PC-9 (cell line): ENCODE measurements at regions not wholly inside any gene's neighbourhood (a gene's known extent, or its start where the extent isn't known, plus 50 kb on each side); places are given as distances from the start of the nearest gene placed in this dataset.

Experiments
- BruUV-seq: library from RNA; stranded (reverse); fragments of 400-500 nt; replicated peaks from 2 replicates; lab custom pipeline; 2021; lab: Mats Ljungman, UMichigan
- CTCF ChIA-PET: fragments of 300-600 bp; sonication (Branson Sonifier 250); formaldehyde crosslinking; loops from one replicate; lab custom pipeline; 2022; ENCODE audit warnings: antibody characterized with exemption; lab: Charles Lee
- POLR2A ChIA-PET: fragments of 300-600 bp; sonication (Branson Sonifier 250); formaldehyde crosslinking; loops from one replicate; lab custom pipeline; 2022; ENCODE audit warnings: antibody characterized with exemption; ENCODE audit not compliant: unreplicated experiment; lab: Charles Lee
- DNase-seq, 2 experiments: peaks; one replicate each; pipeline versions ENCODE4 v3.0.0 to v3.0.0-alpha.2; 2015 to 2022; ENCODE audit warnings: mixed read lengths in 1 of 2
- H2AFZ ChIP-seq: fragments of 200-600 bp; sonication (generic); 2 replicates; pipeline ENCODE4 v1.8.1; 2017; ENCODE audit warnings: antibody characterized with exemption
- H3F3A ChIP-seq: fragments of 200-600 bp; sonication (generic); 2 replicates; pipeline ENCODE4 v1.8.1; 2017; ENCODE audit warnings: antibody characterized with exemption, mild to moderate bottlenecking, low read depth; ENCODE audit not compliant: insufficient read depth
- H3K27ac ChIP-seq: fragments of 200-600 bp; sonication (generic); 2 replicates; pipeline ENCODE4 v1.6.1; 2016; ENCODE audit warnings: mixed run types
- H3K27me3 ChIP-seq: fragments of 200-600 bp; sonication (generic); 2 replicates; pipeline ENCODE4 v1.6.1; 2016; ENCODE audit warnings: low read depth, mixed run types; ENCODE audit not compliant: insufficient read depth
- H3K36me3 ChIP-seq: fragments of 200-600 bp; sonication (generic); 2 replicates; pipeline ENCODE4 v1.6.1; 2016; ENCODE audit warnings: low read depth, mixed run types
- H3K4me1 ChIP-seq: fragments of 200-600 bp; sonication (generic); replicated peaks from 2 replicates; pipeline ENCODE4 v1.6.1; 2016; ENCODE audit warnings: mixed run types; ENCODE audit not compliant: insufficient read depth
- H3K4me2 ChIP-seq: fragments of 200-600 bp; sonication (generic); 2 replicates; pipeline ENCODE4 v1.6.1; 2017; ENCODE audit warnings: mixed run types
- H3K4me3 ChIP-seq: fragments of 200-600 bp; sonication (generic); 2 replicates; pipeline ENCODE4 v1.6.1; 2016; ENCODE audit warnings: mixed run types
- H3K79me2 ChIP-seq: fragments of 200-600 bp; sonication (generic); 2 replicates; pipeline ENCODE4 v1.6.1; 2017; ENCODE audit warnings: low read depth, mixed run types
- H3K9me2 ChIP-seq: fragments of 200-600 bp; sonication (generic); 2 replicates; pipeline ENCODE4 v1.8.1; 2017; ENCODE audit warnings: mild to moderate bottlenecking; ENCODE audit not compliant: insufficient read depth
- H3K9me3 ChIP-seq: fragments of 200-600 bp; sonication (generic); 2 replicates; pipeline ENCODE4 v1.8.1; 2016; ENCODE audit warnings: low read depth; ENCODE audit not compliant: insufficient read depth
- H4K20me1 ChIP-seq: fragments of 200-600 bp; sonication (generic); 2 replicates; pipeline ENCODE4 v1.8.1; 2017; ENCODE audit not compliant: insufficient read depth
- CTCF ChIP-seq: fragments of 200-600 bp; sonication (generic); conservative IDR thresholded peaks from 2 replicates; pipeline ENCODE4 v1.6.1; 2017; ENCODE audit warnings: mixed run types, antibody characterized with exemption, mild to moderate bottlenecking, moderate library complexity
- EZH2 ChIP-seq: fragments of 200-600 bp; sonication (generic); IDR thresholded peaks from 2 replicates; pipeline ENCODE4 v1.8.0; 2017; ENCODE audit warnings: antibody characterized with exemption, low read depth
- intact Hi-C: fragments of 100-400 bp; cut with micrococcal nuclease; formaldehyde crosslinking; loops from one replicate; pipeline ENCODE4 v1.10.0; 2022; ENCODE audit not compliant: unreplicated experiment

GRCh38 chr22:27454807-27455450, 346.6 kb downstream of the MN1 start:
- H3K36me3 ChIP-seq = no peaks in the 10 kb centered on the region
- CTCF ChIA-PET = no interaction called here
- H3K27ac ChIP-seq = no peak overlapping the region
- TF ChIP-seq EZH2 (no peak), CTCF (no peak)
- H3F3A ChIP-seq = 0 out of 2 replicates have a peak, but pooled peaks cover 13% of the 10 kb centered on the region
- no peak overlapping the region for H2AFZ ChIP-seq
- H3K4me2 ChIP-seq = no peak overlapping the region
- H3K9me2 ChIP-seq = no peaks in the 10 kb centered on the region
- BruUV-seq = no TSS peak
- POLR2A ChIA-PET = no interaction called here
- H3K79me2 ChIP-seq = no peaks in the 10 kb centered on the region
- peaks cover 22% of the 10 kb centered on the region for H3K4me1 ChIP-seq
- intact Hi-C loops = no loop called here
- DNase-seq = peak in 1 of 2 experiments; percentile 43
- H3K9me3 ChIP-seq = no peaks in the 10 kb centered on the region
- H3K4me3 ChIP-seq = no peak overlapping the region
- H4K20me1 ChIP-seq = no peaks in the 10 kb centered on the region
- H3K27me3 ChIP-seq = no peaks in the 10 kb centered on the region

- TF ChIP-seq CTCF = no peak
- TF ChIP-seq EZH2 = no peak
- H2AFZ ChIP-seq = no peak overlapping the region
- no peak overlapping the region for H3K4me3 ChIP-seq
- DNase-seq = peak in 1 of 2 experiments; percentile 16
- H3K9me2 ChIP-seq = no peaks in the 10 kb centered on the region
- no peaks in the 10 kb centered on the region for H3K36me3 ChIP-seq
- H3K27me3 ChIP-seq = no peaks in the 10 kb centered on the region
- BruUV-seq = no TSS peak
- 0 out of 2 replicates have a peak overlapping the region, but pooled peaks have one; percentile 76 for H3K27ac ChIP-seq
- H3K4me2 ChIP-seq = no peak overlapping the region
- no peaks in the 10 kb centered on the region for H3K79me2 ChIP-seq
- H4K20me1 ChIP-seq = no peaks in the 10 kb centered on the region
- ChIA-PET CTCF (no interaction called here), POLR2A (no interaction called here)
- intact Hi-C loops = no loop called here
- no peaks in the 10 kb centered on the region; the same call in 1 of the 2 replicates for H3K9me3 ChIP-seq
- 0 out of 2 replicates have a peak, but pooled peaks cover 13% of the 10 kb centered on the region for H3F3A ChIP-seq
- peaks cover 27% of the 10 kb centered on the region for H3K4me1 ChIP-seq
Measured at GRCh38 chr22:27455526-27455925, 346.0 kb downstream of the MN1 start.

GRCh38 chr22:27456696-27457503, 344.7 kb downstream of the MN1 start:
- Histone ChIP-seq H3F3A (peaks cover 23% of the 10 kb centered on the region), H3K36me3 (no peaks in the 10 kb centered on the region), H4K20me1 (no peaks in the 10 kb centered on the region), H3K4me2 (peak overlapping the region; percentile 44), H3K27ac (peak overlapping the region; percentile 76), H3K4me1 (peaks cover 39% of the 10 kb centered on the region), H3K9me2 (no peaks in the 10 kb centered on the region), H3K27me3 (no peaks in the 10 kb centered on the region), H3K4me3 (no peak overlapping the region), H3K9me3 (no peaks in the 10 kb centered on the region; the same call in 1 of the 2 replicates), H3K79me2 (no peaks in the 10 kb centered on the region), H2AFZ (peak overlapping the region; percentile 53; the same call in 1 of the 2 replicates)
- peak in 1 of 2 experiments; percentile 73 for DNase-seq
- no peak for TF ChIP-seq EZH2
- TF ChIP-seq CTCF = no peak
- BruUV-seq = no TSS peak
- ChIA-PET CTCF (no interaction called here), POLR2A (no interaction called here)
- intact Hi-C loops = no loop called here
